HFF-Myc (cell line): ENCODE measurements at regions not wholly inside any gene's neighbourhood (a gene's known extent, or its start where the extent isn't known, plus 50 kb on each side); places are given as distances from the start of the nearest gene placed in this dataset.

ENCODE experiments used
- DNase-seq: peaks from one replicate; pipeline ENCODE4 v3.0.0-alpha.2; 2011; ENCODE audit warnings: low read depth; ENCODE audit errors: extremely low read depth
- H3K4me3 ChIP-seq: replicated peaks from 2 replicates; pipeline ENCODE4 v1.5.1; 2011; ENCODE audit warnings: low read depth, mild to moderate bottlenecking, control low read depth, low read length
- CTCF ChIP-seq: IDR thresholded peaks from 2 replicates; pipeline ENCODE4 v1.5.1; 2012; ENCODE audit warnings: mild to moderate bottlenecking, low read depth, low read length, control low read depth; ENCODE audit errors: missing control alignments

DNA sequence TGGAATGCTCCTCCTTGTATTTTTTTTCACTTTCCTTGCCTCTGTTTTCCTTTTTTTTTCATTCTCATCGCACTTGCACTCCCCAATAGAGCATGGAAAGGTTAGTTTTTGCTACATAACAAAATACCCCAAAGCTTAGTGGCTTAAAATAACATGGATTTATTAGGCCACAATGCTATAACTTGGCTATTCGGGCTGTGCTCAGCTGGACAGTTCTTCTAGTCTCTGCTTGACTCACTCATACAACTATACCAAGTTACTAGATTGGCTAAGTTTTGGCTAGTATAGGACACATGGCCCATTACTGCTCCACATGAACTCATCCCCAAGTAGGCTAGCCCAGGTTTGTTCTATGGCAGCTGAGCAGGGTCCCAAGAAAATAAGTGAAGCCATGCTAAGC, 94.5 kb upstream of the ANKEF1 start:
- no peak for DNase-seq
- no peak overlapping the region for H3K4me3 ChIP-seq
- TF ChIP-seq CTCF = no peak

- no peak overlapping the region for H3K4me3 ChIP-seq
- no peak for DNase-seq
- TF ChIP-seq CTCF = no peak
Measured at GRCh38 chr20:9939231-9939630, 95.6 kb upstream of the ANKEF1 start.

DNA sequence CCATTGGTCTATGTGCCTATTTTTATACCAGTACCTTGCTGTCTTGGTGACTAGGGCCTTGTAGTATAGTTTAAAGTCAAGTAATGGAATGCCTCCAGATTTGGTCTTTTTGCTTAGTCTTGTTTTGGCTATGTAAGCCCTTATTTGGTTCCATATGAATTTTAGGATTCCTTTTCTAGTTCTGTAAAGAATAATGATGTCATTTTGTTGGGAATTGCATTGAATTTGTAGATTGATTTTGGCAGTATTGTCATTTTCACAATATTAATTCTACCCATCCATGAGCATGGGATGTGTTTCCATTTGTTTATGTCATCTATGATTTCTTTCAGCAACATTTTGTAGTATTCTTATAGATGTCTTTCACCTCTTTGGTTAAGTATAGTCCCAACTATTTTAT, 96.4 kb upstream of the PAK5 start:
- no peak for TF ChIP-seq CTCF
- no peak for DNase-seq
- no peak overlapping the region for H3K4me3 ChIP-seq

- TF ChIP-seq CTCF = no peak
- DNase-seq = no peak
- H3K4me3 ChIP-seq = no peak overlapping the region
Measured at GRCh38 chr20:9930142-9930541, 91.3 kb upstream of the PAK5 start.

- no peak overlapping the region for H3K4me3 ChIP-seq
- no peak for DNase-seq
- TF ChIP-seq CTCF = no peak
Measured at GRCh38 chr20:9928955-9929354, 90.1 kb upstream of the PAK5 start.

- no peak for DNase-seq
- H3K4me3 ChIP-seq = no peak overlapping the region
- no peak for TF ChIP-seq CTCF
Measured at GRCh38 chr20:9928281-9928737, 89.4 kb upstream of the PAK5 start.

GRCh38 chr20:9927224-9927623, 88.3 kb upstream of the PAK5 start:
- DNase-seq = no peak
- TF ChIP-seq CTCF = no peak
- H3K4me3 ChIP-seq = no peak overlapping the region
